RWPE2 (cell line): ENCODE measurements at regions not wholly inside any gene's neighbourhood (a gene's known extent, or its start where the extent isn't known, plus 50 kb on each side); places are given as distances from the start of the nearest gene placed in this dataset.

ENCODE experiments used
- ATAC-seq: fragments of 200-7000 bp; cut with Tn5 transposase; 3 replicates; pipeline ENCODE4 v1.9.1; 2021; ENCODE audit warnings: low read depth
- DNase-seq: peaks from one replicate; pipeline ENCODE4 v3.0.0-alpha.2; 2020; ENCODE audit warnings: low spot score
- H3K27ac ChIP-seq: fragments of 450-650 bp; 2 replicates; pipeline ENCODE4 v1.5.1; 2017; ENCODE audit warnings: mild to moderate bottlenecking; ENCODE audit not compliant: poor library complexity, severe bottlenecking
- H3K27me3 ChIP-seq: fragments of 250-450 bp; sonication (Bioruptor Pico); 2 replicates; pipeline ENCODE4 v1.5.1; 2021; ENCODE audit warnings: mild to moderate bottlenecking, moderate library complexity; ENCODE audit not compliant: insufficient read depth, poor library complexity, severe bottlenecking
- H3K36me3 ChIP-seq: fragments of 250-450 bp; sonication (Bioruptor Pico); 2 replicates; pipeline ENCODE4 v1.5.1; 2020; ENCODE audit warnings: low read depth, mild to moderate bottlenecking, moderate library complexity
- H3K4me1 ChIP-seq: fragments of 250-450 bp; sonication (Bioruptor Pico); 2 replicates; pipeline ENCODE4 v1.5.1; 2021; ENCODE audit warnings: mild to moderate bottlenecking, moderate library complexity; ENCODE audit not compliant: insufficient read depth, poor library complexity, severe bottlenecking
- H3K4me3 ChIP-seq: fragments of 250-450 bp; sonication (Bioruptor Pico); 2 replicates; pipeline ENCODE4 v1.5.1; 2021; ENCODE audit warnings: mild to moderate bottlenecking, moderate library complexity; ENCODE audit not compliant: severe bottlenecking
- H3K9me3 ChIP-seq: fragments of 250-450 bp; sonication (Bioruptor Pico); 2 replicates; pipeline ENCODE4 v1.5.1; 2021; ENCODE audit warnings: mild to moderate bottlenecking, moderate library complexity; ENCODE audit not compliant: severe bottlenecking
- CTCF ChIP-seq: fragments of 450-650 bp; IDR thresholded peaks from one replicate; pipeline ENCODE4 v1.5.1; 2017; ENCODE audit warnings: mild to moderate bottlenecking, moderate library complexity; ENCODE audit not compliant: poor library complexity, severe bottlenecking

DNA sequence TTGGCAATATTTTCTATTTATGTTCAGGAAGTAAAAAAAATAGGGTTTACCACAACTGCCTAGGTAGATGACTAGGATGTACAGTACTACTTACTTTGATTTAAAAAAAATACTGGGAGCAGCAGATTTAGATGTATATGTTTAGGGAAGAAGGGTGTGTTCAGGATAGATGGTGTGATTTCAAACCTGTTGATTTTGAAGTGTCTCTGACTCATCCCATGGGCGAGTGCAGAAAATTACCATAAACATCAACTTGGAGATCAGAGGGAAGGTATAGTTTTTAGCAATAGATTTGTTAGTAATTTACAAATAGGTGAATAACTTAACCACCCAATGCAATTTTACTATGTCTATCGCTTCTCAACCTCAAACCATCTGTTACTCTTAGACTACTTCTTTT is 214.8 kb downstream of the NDFIP2 start:
- no peaks in the 10 kb centered on the region for H3K27me3 ChIP-seq
- H3K9me3 ChIP-seq: no peaks in the 10 kb centered on the region
- ATAC-seq (no peak), DNase-seq (no peak)
- H3K27ac ChIP-seq: no peak overlapping the region
- H3K4me1 ChIP-seq: no peaks in the 10 kb centered on the region
- no peak for TF ChIP-seq CTCF
- H3K4me3 ChIP-seq: no peak overlapping the region
- no peaks in the 10 kb centered on the region for H3K36me3 ChIP-seq

DNA sequence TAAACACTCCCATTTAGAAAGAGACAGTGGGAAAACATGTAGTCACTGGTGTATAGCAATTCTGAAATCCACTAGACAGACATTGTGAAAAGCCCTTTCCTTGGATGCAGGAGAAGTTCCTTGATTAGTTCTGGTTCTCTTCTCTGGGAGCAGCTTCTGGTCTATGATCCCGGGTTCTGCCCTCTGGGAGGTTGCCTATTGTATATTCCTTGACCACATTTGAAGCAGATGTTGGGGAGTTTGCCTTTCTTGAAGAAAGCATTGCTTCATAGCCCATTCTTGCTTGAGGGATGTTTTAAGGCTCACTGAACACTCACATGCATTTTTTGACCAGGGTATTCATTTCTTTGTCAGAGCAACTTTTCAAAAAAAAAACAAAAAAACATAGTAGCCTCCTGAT is 211.9 kb downstream of the NDFIP2 start:
- no peak for DNase-seq
- H3K4me1 ChIP-seq: no peaks in the 10 kb centered on the region

GRCh38 chr13:79691826-79692225 is 210.9 kb downstream of the NDFIP2 start:
- ATAC-seq: no peak
- Histone ChIP-seq H3K9me3 (no peaks in the 10 kb centered on the region), H3K4me1 (no peaks in the 10 kb centered on the region), H3K27me3 (no peaks in the 10 kb centered on the region), H3K27ac (no peak overlapping the region), H3K4me3 (no peak overlapping the region), H3K36me3 (no peaks in the 10 kb centered on the region)
- no peak for DNase-seq
- no peak for TF ChIP-seq CTCF

More for the DNA sequence above, 211.9 kb downstream of the NDFIP2 start:
- H3K27me3 ChIP-seq: no peaks in the 10 kb centered on the region
- no peaks in the 10 kb centered on the region for H3K36me3 ChIP-seq
- no peak overlapping the region for H3K4me3 ChIP-seq
- no peaks in the 10 kb centered on the region for H3K9me3 ChIP-seq
- no peak for ATAC-seq
- H3K27ac ChIP-seq: no peak overlapping the region
- no peak for TF ChIP-seq CTCF

- no peak overlapping the region for H3K27ac ChIP-seq
- H3K27me3 ChIP-seq: no peaks in the 10 kb centered on the region
- no peaks in the 10 kb centered on the region for H3K4me1 ChIP-seq
- H3K4me3 ChIP-seq: no peak overlapping the region
- no peaks in the 10 kb centered on the region for H3K36me3 ChIP-seq
- no peak for TF ChIP-seq CTCF
- no peaks in the 10 kb centered on the region for H3K9me3 ChIP-seq
- DNase-seq (no peak), ATAC-seq (no peak)
These were observed 207.8 kb downstream of the NDFIP2 start for GRCh38 chr13:79688741-79689140.

DNA sequence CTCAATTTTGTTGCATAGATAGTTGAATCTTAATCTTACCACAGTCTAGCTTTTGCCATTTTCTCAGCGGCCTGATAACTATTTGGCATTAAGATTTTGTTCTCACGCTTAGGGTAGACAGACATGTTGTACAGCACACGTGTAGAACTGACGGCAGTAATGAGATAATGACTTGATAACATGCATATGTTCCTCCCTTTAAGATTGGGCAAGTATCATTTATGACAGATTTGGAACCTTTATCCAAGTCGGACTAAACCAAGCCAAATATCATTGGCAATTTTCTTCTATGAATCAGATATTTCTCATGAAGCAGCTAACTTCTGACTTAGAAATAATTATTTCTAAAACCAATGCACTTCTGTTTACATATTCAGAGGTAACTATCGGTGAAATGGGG is 205.5 kb downstream of the NDFIP2 start:
- H3K27me3 ChIP-seq: no peaks in the 10 kb centered on the region
- no peaks in the 10 kb centered on the region for H3K4me1 ChIP-seq
- H3K36me3 ChIP-seq: no peaks in the 10 kb centered on the region
- H3K27ac ChIP-seq: no peak overlapping the region
- DNase-seq (no peak), ATAC-seq (no peak)
- H3K9me3 ChIP-seq: no peaks in the 10 kb centered on the region
- TF ChIP-seq CTCF: no peak
- H3K4me3 ChIP-seq: no peak overlapping the region
